NB4 (cell line): ENCODE measurements at regions not wholly inside any gene's neighbourhood (a gene's known extent, or its start where the extent isn't known, plus 50 kb on each side); places are given as distances from the start of the nearest gene placed in this dataset.

Experiments used
- DNase-seq: peaks from one replicate; pipeline ENCODE4 v3.0.0; 2010; ENCODE audit warnings: low read depth
- H3K4me3 ChIP-seq: one replicate; pipeline ENCODE4 v1.5.1; 2011; ENCODE audit warnings: mild to moderate bottlenecking, low read depth, low read length, moderate library complexity
- MYC ChIP-seq: IDR thresholded peaks from 2 replicates; pipeline ENCODE4 v1.6.1; 2011; ENCODE audit warnings: low read depth, low read length
- POLR2A ChIP-seq: IDR thresholded peaks from 2 replicates; pipeline ENCODE4 v1.6.1; 2011; ENCODE audit warnings: mild to moderate bottlenecking; ENCODE audit not compliant: insufficient read length; ENCODE audit errors: extremely low read depth
- TF ChIP-seq, protein P1 (sequence below): IDR thresholded peaks from one replicate; pipeline ENCODE4 v1.5.1; 2012; ENCODE audit warnings: low read depth, low read length
- TF ChIP-seq, protein P2 (sequence below): IDR thresholded peaks from 2 replicates; pipeline ENCODE4 v1.6.1; 2011; ENCODE audit warnings: low read depth, low read length

GRCh38 chr9:73541923-73542322 lies 390.3 kb downstream of the ANXA1 start:
- no peak for DNase-seq
- no peak overlapping the region for H3K4me3 ChIP-seq
- no peak for TF ChIP-seq POLR2A
- no peak for TF ChIP-seq MYC
- TF ChIP-seq, protein P1, sequence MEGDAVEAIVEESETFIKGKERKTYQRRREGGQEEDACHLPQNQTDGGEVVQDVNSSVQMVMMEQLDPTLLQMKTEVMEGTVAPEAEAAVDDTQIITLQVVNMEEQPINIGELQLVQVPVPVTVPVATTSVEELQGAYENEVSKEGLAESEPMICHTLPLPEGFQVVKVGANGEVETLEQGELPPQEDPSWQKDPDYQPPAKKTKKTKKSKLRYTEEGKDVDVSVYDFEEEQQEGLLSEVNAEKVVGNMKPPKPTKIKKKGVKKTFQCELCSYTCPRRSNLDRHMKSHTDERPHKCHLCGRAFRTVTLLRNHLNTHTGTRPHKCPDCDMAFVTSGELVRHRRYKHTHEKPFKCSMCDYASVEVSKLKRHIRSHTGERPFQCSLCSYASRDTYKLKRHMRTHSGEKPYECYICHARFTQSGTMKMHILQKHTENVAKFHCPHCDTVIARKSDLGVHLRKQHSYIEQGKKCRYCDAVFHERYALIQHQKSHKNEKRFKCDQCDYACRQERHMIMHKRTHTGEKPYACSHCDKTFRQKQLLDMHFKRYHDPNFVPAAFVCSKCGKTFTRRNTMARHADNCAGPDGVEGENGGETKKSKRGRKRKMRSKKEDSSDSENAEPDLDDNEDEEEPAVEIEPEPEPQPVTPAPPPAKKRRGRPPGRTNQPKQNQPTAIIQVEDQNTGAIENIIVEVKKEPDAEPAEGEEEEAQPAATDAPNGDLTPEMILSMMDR: no peak
- TF ChIP-seq, protein P2, sequence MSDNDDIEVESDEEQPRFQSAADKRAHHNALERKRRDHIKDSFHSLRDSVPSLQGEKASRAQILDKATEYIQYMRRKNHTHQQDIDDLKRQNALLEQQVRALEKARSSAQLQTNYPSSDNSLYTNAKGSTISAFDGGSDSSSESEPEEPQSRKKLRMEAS: no peak

GRCh38 chr9:73543727-73544126 lies 392.1 kb downstream of the ANXA1 start:
- TF ChIP-seq POLR2A (no peak), MYC (no peak)
- TF ChIP-seq, protein P2: no peak
- TF ChIP-seq, protein P1: no peak
- H3K4me3 ChIP-seq: no peak overlapping the region
- DNase-seq: no peak

DNA sequence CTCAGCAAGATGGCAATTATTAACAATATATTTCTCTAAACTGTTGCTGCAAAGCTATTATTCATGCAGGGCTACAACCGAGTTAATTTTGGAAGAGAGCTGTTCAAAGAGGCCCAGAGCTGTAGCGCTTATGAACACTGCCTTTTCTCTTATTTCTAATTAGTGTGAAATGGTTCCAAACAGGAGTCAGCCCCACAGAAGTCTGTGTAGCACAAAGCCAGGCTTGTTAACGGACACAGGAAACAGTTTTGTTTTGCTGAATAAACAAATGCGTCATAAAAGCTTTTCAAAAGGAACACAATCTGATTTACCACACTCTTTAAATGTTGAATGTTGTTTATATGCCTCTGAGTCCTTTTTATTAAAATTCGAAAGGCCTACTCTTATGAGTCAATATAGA lies 396.5 kb downstream of the ANXA1 start:
- DNase-seq: no peak
- TF ChIP-seq, protein P2: no peak
- TF ChIP-seq MYC (no peak), POLR2A (no peak)
- TF ChIP-seq, protein P1: no peak
- H3K4me3 ChIP-seq: no peak overlapping the region

DNA sequence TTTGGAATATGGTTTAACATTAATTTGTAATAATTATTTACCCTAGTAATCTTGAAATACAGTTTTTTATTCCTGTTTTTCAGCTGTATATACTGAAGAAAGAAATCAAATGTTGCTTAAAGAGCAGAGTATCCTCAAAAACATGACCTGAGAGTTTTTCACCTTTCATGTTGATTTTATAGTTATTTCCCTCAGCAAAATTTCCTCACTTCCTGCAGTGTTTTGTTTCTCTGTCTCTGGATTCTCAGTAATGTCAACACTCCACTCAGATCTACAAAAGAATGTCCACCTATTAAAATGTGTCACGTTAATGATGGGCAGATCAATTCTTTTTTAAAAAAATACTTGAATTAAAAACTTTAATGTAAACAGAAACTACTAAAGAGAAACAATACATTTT lies 398.3 kb downstream of the ANXA1 start:
- H3K4me3 ChIP-seq: no peak overlapping the region
- TF ChIP-seq, protein P2: no peak
- no peak for TF ChIP-seq POLR2A
- TF ChIP-seq, protein P1: no peak
- no peak for TF ChIP-seq MYC
- DNase-seq: no peak

- no peak for DNase-seq
- TF ChIP-seq, protein P1: no peak
- TF ChIP-seq MYC (no peak), POLR2A (no peak)
- TF ChIP-seq, protein P2: no peak
Measured at GRCh38 chr9:73553295-73553694, 401.6 kb downstream of the ANXA1 start.

DNA sequence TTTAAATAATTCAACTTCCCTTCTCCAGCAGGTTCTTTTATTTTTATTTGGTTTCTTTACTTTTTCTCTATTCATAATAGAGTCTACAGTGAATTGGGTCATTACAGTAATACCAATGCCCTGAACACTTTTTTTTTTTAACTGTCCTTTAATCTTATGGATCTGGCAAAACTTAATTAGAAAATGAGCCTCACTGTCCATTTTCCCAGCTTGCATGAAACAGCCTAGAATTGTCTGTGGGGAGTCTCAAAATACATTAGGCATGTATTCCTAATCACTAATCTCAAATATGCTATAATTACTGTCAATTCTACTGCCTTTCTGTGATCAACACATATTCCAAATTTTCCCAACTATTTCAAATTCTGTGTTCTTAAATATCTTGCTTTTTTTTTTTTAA lies 406.8 kb downstream of the ANXA1 start:
- no peak for TF ChIP-seq POLR2A
- TF ChIP-seq, protein P2: no peak
- TF ChIP-seq MYC: no peak
- TF ChIP-seq, protein P1: no peak
- DNase-seq: no peak
- H3K4me3 ChIP-seq: no peak overlapping the region

More at GRCh38 chr9:73553295-73553694, 401.6 kb downstream of the ANXA1 start:
- no peak overlapping the region for H3K4me3 ChIP-seq
